ENCODE measurements at regions not wholly inside any gene's neighbourhood (a gene's known extent, or its start where the extent isn't known, plus 50 kb on each side); places are given as distances from the start of the nearest gene placed in this dataset.

DNA sequence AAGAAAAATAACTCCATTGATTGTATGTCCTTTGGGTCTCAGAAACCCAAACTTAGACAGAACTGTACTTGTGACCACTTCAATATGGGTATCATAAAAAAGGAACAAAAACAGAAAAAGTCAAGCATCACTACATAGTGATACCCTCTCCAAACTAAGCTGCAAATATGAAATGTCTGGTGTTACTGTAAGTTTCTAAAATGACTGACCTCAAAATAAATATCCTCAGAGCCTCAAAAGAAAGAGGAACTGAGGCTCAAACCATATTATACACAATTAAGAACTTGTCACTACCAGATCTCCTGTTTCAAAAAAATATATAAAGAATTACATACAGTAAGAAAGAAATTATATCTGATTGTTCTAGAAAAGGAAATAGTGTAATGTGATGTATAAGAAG is 787.9 kb upstream of the KLHL1 start:
- Histone ChIP-seq H3K27me3 (ENCODE audit: control insufficient read depth in 1 of 2, insufficient read depth in 2 of 2, low read length in 2 of 2) (no peaks in the 10 kb centered on the region), H3K4me1 (ENCODE audit: control insufficient read depth in 1 of 2, insufficient read depth in 2 of 2, low read length in 2 of 2) (no peaks in the 10 kb centered on the region), H3K4me3 (ENCODE audit: low read depth in 1 of 2, low read length in 2 of 2) (no peak overlapping the region), H3K36me3 (ENCODE audit: control insufficient read depth in 1 of 2, insufficient read depth in 2 of 2, low read length in 2 of 2) (no peaks in the 10 kb centered on the region), H3K9me3 (ENCODE audit: control insufficient read depth in 1 of 2, low read length in 2 of 2) (no peaks in the 10 kb centered on the region), H3K27ac (ENCODE audit: low read depth, low read length) (no peak overlapping the region), H3K9ac (ENCODE audit: low read depth in 1 of 2, low read length in 2 of 2) (no peak overlapping the region)

DNA sequence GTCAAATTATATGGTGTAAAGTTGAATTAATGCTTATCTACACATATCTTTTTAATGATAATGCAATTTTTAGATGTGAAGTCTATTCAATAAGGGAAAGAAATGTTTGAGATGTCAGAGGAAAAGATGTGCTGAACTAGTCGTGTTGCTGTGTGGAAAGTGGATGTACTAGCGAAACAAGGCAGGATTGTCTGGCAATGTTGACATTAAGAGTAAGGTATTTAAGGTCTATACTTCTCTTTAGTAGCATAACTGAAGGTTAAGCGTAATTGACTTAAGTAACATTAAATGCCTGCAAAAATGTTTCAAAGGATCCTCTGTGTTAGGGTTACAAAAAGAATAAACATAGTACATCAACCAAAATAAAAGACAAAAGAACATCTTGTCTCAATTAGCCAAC is 787.3 kb upstream of the KLHL1 start:
- Histone ChIP-seq H3K4me1 (ENCODE audit: control insufficient read depth in 1 of 2, insufficient read depth in 2 of 2, low read length in 2 of 2) (no peaks in the 10 kb centered on the region), H3K9ac (ENCODE audit: low read depth in 1 of 2, low read length in 2 of 2) (no peak overlapping the region), H3K27ac (ENCODE audit: low read depth, low read length) (no peak overlapping the region), H3K36me3 (ENCODE audit: control insufficient read depth in 1 of 2, insufficient read depth in 2 of 2, low read length in 2 of 2) (no peaks in the 10 kb centered on the region), H3K4me3 (ENCODE audit: low read depth in 1 of 2, low read length in 2 of 2) (no peak overlapping the region), H3K27me3 (ENCODE audit: control insufficient read depth in 1 of 2, insufficient read depth in 2 of 2, low read length in 2 of 2) (no peaks in the 10 kb centered on the region), H3K9me3 (ENCODE audit: control insufficient read depth in 1 of 2, low read length in 2 of 2) (no peaks in the 10 kb centered on the region)

DNA sequence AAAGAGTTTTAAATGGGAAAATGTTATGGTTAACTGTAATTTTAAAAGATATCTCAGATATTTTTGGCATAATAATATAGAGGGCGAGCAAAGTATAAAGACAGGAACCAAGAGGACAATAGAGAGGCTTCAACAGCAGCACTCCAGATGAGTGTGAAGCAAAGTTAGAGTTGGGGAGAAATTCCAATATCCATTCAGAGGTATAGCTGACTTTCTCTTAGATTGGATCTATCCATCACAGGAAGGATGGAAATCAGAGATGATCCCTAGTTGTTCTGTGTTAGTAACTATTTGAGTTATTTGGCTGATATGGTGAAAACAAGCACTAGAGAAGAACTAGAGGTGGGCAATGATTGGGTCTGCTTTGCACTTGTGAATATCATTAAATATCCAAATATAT is 786.0 kb upstream of the KLHL1 start:
- Histone ChIP-seq H3K27me3 (ENCODE audit: control insufficient read depth in 1 of 2, insufficient read depth in 2 of 2, low read length in 2 of 2) (no peaks in the 10 kb centered on the region), H3K9ac (ENCODE audit: low read depth in 1 of 2, low read length in 2 of 2) (no peak overlapping the region), H3K36me3 (ENCODE audit: control insufficient read depth in 1 of 2, insufficient read depth in 2 of 2, low read length in 2 of 2) (no peaks in the 10 kb centered on the region), H3K27ac (ENCODE audit: low read depth, low read length) (no peak overlapping the region), H3K4me3 (ENCODE audit: low read depth in 1 of 2, low read length in 2 of 2) (no peak overlapping the region), H3K9me3 (ENCODE audit: control insufficient read depth in 1 of 2, low read length in 2 of 2) (no peaks in the 10 kb centered on the region), H3K4me1 (ENCODE audit: control insufficient read depth in 1 of 2, insufficient read depth in 2 of 2, low read length in 2 of 2) (no peaks in the 10 kb centered on the region)

DNA sequence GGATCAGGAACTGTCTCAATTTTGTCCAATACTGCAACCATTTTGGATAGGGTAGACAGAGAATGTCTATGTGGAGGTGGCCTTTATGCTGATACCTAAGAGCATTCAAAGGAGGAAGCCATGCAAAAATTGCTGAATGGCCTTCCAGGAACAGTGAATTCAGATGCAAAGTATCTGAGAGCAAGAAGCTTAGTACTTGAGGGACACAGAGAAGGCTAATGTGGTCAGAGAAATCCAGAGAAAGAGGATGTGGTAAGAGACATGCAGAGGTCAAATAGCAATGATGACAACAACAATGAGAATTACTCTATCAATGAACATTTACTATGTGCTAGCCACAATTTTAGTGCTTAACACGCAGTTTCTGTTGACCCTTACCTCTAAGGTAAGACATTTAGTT is 785.6 kb upstream of the KLHL1 start:
- H3K27ac ChIP-seq (ENCODE audit: low read depth, low read length): no peak overlapping the region
- no peaks in the 10 kb centered on the region for H3K9me3 ChIP-seq (ENCODE audit: control insufficient read depth in 1 of 2, low read length in 2 of 2)
- H3K36me3 ChIP-seq (ENCODE audit: control insufficient read depth in 1 of 2, insufficient read depth in 2 of 2, low read length in 2 of 2): no peaks in the 10 kb centered on the region
- no peak overlapping the region for H3K4me3 ChIP-seq (ENCODE audit: low read depth in 1 of 2, low read length in 2 of 2)
- H3K27me3 ChIP-seq (ENCODE audit: control insufficient read depth in 1 of 2, insufficient read depth in 2 of 2, low read length in 2 of 2): no peaks in the 10 kb centered on the region
- H3K9ac ChIP-seq (ENCODE audit: low read depth in 1 of 2, low read length in 2 of 2): no peak overlapping the region
- H3K4me1 ChIP-seq (ENCODE audit: control insufficient read depth in 1 of 2, insufficient read depth in 2 of 2, low read length in 2 of 2): no peaks in the 10 kb centered on the region

DNA sequence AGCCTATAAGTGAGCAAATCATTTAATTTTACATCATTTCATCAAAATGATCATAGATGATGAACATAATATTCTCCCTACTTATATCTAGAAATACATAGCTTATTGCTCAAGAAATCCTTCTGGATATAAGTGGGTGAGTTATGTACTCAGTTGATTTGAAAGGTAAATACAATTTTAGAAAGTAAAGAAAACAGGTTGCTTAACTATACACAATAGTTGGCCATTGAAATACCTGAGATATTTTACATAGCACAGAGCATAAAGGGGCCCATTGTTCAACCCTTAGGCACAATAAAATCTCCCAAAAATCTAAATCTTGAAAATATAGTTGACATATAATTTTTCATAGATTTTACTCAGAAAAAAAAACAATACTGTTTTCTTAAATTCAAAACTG is 782.0 kb upstream of the KLHL1 start:
- H3K27ac ChIP-seq (ENCODE audit: low read depth, low read length): no peak overlapping the region
- no peaks in the 10 kb centered on the region for H3K9me3 ChIP-seq (ENCODE audit: control insufficient read depth in 1 of 2, low read length in 2 of 2)
- no peaks in the 10 kb centered on the region for H3K4me1 ChIP-seq (ENCODE audit: control insufficient read depth in 1 of 2, insufficient read depth in 2 of 2, low read length in 2 of 2)
- no peak overlapping the region for H3K9ac ChIP-seq (ENCODE audit: low read depth in 1 of 2, low read length in 2 of 2)
- no peaks in the 10 kb centered on the region for H3K27me3 ChIP-seq (ENCODE audit: control insufficient read depth in 1 of 2, insufficient read depth in 2 of 2, low read length in 2 of 2)
- H3K4me3 ChIP-seq (ENCODE audit: low read depth in 1 of 2, low read length in 2 of 2): no peak overlapping the region
- H3K36me3 ChIP-seq (ENCODE audit: control insufficient read depth in 1 of 2, insufficient read depth in 2 of 2, low read length in 2 of 2): no peaks in the 10 kb centered on the region

DNA sequence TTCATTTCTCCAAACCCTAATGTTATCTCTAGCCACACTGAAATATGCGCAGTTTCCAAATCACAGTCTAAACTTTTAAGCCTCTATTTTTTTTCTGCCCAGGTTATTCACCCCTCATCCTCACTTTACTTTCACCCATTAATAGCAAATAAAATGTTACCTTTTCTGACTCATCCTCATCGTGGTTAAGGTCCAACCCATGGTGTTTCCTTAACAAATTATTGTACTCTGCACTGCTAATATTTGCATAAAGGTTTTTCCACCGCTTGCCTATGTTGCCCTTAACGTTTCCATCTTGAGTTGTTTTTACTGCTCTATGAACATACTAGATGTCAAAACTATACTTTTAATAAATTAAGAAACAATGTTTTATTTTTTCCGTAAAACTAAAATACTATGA is 780.9 kb upstream of the KLHL1 start:
- H3K27me3 ChIP-seq (ENCODE audit: control insufficient read depth in 1 of 2, insufficient read depth in 2 of 2, low read length in 2 of 2): no peaks in the 10 kb centered on the region
- H3K4me3 ChIP-seq (ENCODE audit: low read depth in 1 of 2, low read length in 2 of 2): no peak overlapping the region
- no peak overlapping the region for H3K27ac ChIP-seq (ENCODE audit: low read depth, low read length)
- no peaks in the 10 kb centered on the region for H3K4me1 ChIP-seq (ENCODE audit: control insufficient read depth in 1 of 2, insufficient read depth in 2 of 2, low read length in 2 of 2)
- no peaks in the 10 kb centered on the region for H3K36me3 ChIP-seq (ENCODE audit: control insufficient read depth in 1 of 2, insufficient read depth in 2 of 2, low read length in 2 of 2)
- no peaks in the 10 kb centered on the region for H3K9me3 ChIP-seq (ENCODE audit: control insufficient read depth in 1 of 2, low read length in 2 of 2)
- no peak overlapping the region for H3K9ac ChIP-seq (ENCODE audit: low read depth in 1 of 2, low read length in 2 of 2)

DNA sequence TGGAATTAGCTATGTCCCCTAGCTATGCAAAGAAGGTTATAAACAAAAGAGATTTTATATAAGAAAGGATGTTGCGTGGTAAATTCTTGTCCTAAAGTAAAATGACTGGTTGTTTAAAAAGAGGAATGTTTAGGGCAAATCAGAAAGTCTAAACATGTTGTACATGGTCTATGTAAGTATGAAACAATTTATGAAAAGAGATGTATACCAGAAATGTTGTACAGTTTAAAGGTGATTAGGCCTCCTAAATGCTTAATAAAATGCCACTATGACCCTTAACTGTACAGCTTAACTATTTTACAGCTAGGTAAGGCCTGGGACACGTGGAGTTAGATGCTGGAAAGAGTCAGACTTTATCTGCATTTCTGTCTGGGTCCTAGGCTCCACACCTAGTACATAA is 775.9 kb upstream of the KLHL1 start:
- no peak overlapping the region for H3K4me3 ChIP-seq (ENCODE audit: low read depth in 1 of 2, low read length in 2 of 2)
- H3K27me3 ChIP-seq (ENCODE audit: control insufficient read depth in 1 of 2, insufficient read depth in 2 of 2, low read length in 2 of 2): no peaks in the 10 kb centered on the region
- H3K36me3 ChIP-seq (ENCODE audit: control insufficient read depth in 1 of 2, insufficient read depth in 2 of 2, low read length in 2 of 2): no peaks in the 10 kb centered on the region
- H3K9me3 ChIP-seq (ENCODE audit: control insufficient read depth in 1 of 2, low read length in 2 of 2): no peaks in the 10 kb centered on the region
- H3K9ac ChIP-seq (ENCODE audit: low read depth in 1 of 2, low read length in 2 of 2): no peak overlapping the region
- H3K4me1 ChIP-seq (ENCODE audit: control insufficient read depth in 1 of 2, insufficient read depth in 2 of 2, low read length in 2 of 2): no peaks in the 10 kb centered on the region
- no peak overlapping the region for H3K27ac ChIP-seq (ENCODE audit: low read depth, low read length)

DNA sequence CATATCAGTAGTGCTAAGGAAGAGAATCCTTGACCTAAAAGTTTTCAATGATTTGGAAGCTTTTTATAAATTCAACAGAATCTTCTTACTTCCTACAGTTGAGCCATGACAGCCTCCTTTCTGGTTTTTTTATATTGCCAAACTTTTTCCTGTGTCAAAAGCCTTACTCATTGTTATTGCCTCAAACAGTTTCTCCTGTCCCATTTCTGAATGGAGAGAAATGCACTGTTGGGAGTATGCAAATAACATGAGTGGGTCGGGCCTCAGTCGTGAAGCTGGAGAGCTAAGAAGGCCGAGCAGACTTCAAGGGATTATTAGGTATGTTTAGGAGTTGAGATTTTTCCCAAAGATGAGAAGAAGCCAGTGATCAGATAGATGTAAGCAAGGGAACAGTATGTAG is 766.4 kb upstream of the KLHL1 start:
- Histone ChIP-seq H3K4me1 (ENCODE audit: control insufficient read depth in 1 of 2, insufficient read depth in 2 of 2, low read length in 2 of 2) (no peaks in the 10 kb centered on the region), H3K27ac (ENCODE audit: low read depth, low read length) (no peak overlapping the region), H3K9me3 (ENCODE audit: control insufficient read depth in 1 of 2, low read length in 2 of 2) (no peaks in the 10 kb centered on the region), H3K27me3 (ENCODE audit: control insufficient read depth in 1 of 2, insufficient read depth in 2 of 2, low read length in 2 of 2) (no peaks in the 10 kb centered on the region), H3K36me3 (ENCODE audit: control insufficient read depth in 1 of 2, insufficient read depth in 2 of 2, low read length in 2 of 2) (no peaks in the 10 kb centered on the region), H3K4me3 (ENCODE audit: low read depth in 1 of 2, low read length in 2 of 2) (no peak overlapping the region), H3K9ac (ENCODE audit: low read depth in 1 of 2, low read length in 2 of 2) (no peak overlapping the region)

DNA sequence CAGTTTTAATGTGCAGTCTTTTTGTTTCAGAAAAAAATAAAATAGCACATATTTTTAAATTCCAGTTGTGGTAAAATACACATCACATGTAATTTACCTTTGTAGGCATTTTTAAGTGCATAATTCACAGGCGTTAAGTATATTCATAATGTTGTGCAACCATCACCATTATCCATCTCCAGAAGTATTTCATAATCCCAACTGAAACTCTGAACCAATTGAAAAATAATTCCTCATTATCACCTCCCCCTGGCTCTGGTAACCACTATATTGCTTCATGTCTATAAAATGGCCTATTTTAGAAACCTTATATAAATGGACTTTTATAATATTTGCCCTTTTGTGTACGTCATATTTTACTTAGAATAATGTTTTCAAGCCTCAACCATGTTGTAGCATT is 756.5 kb upstream of the KLHL1 start:
- no peak overlapping the region for H3K9ac ChIP-seq (ENCODE audit: low read depth in 1 of 2, low read length in 2 of 2)
- no peak overlapping the region for H3K4me3 ChIP-seq (ENCODE audit: low read depth in 1 of 2, low read length in 2 of 2)
- H3K36me3 ChIP-seq (ENCODE audit: control insufficient read depth in 1 of 2, insufficient read depth in 2 of 2, low read length in 2 of 2): no peaks in the 10 kb centered on the region
- no peaks in the 10 kb centered on the region for H3K4me1 ChIP-seq (ENCODE audit: control insufficient read depth in 1 of 2, insufficient read depth in 2 of 2, low read length in 2 of 2)
- H3K27ac ChIP-seq (ENCODE audit: low read depth, low read length): no peak overlapping the region
- H3K9me3 ChIP-seq (ENCODE audit: control insufficient read depth in 1 of 2, low read length in 2 of 2): no peaks in the 10 kb centered on the region
- H3K27me3 ChIP-seq (ENCODE audit: control insufficient read depth in 1 of 2, insufficient read depth in 2 of 2, low read length in 2 of 2): no peaks in the 10 kb centered on the region

DNA sequence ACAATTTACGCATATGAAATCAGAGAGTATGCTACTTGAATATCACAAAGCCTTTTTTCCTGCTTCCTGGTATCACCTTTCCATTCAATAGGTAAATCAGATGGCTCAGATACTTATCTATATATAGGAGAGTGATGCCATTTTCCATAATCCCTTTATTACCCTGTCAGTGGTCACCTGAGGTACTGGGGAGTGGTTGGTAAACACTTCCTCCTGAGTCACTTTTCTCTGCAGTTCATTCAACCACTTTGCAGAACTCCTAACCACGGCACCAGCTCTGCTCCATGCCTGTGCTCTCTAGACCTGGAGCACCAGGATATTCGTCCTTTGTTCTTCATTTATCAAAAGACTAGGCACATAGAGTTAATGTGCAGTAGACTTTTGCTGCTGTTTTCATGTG is 748.5 kb upstream of the KLHL1 start:
- Histone ChIP-seq H3K27ac (ENCODE audit: low read depth, low read length) (no peak overlapping the region), H3K4me3 (ENCODE audit: low read depth in 1 of 2, low read length in 2 of 2) (no peak overlapping the region), H3K4me1 (ENCODE audit: control insufficient read depth in 1 of 2, insufficient read depth in 2 of 2, low read length in 2 of 2) (no peaks in the 10 kb centered on the region), H3K27me3 (ENCODE audit: control insufficient read depth in 1 of 2, insufficient read depth in 2 of 2, low read length in 2 of 2) (no peaks in the 10 kb centered on the region), H3K9ac (ENCODE audit: low read depth in 1 of 2, low read length in 2 of 2) (no peak overlapping the region), H3K36me3 (ENCODE audit: control insufficient read depth in 1 of 2, insufficient read depth in 2 of 2, low read length in 2 of 2) (no peaks in the 10 kb centered on the region), H3K9me3 (ENCODE audit: control insufficient read depth in 1 of 2, low read length in 2 of 2) (no peaks in the 10 kb centered on the region)

DNA sequence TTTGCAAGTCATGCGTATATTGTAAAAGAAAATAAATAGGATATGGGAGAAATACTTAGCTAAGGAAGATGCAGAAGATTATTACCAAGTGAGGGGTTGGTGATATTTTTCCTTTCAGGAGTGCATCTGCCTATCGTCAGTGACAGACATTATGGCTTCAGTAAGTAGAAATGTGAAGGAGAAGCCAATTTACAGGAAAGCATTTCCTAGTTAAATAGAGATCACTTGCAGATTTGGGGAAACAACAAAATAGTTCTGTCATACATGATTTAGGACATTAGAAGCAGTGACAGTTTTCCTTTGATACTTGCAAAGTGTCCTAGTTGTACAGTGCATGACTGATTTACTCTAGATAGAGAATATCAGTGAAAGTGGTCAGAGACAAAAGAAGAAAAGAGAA is 747.8 kb upstream of the KLHL1 start:
- no peaks in the 10 kb centered on the region for H3K27me3 ChIP-seq (ENCODE audit: control insufficient read depth in 1 of 2, insufficient read depth in 2 of 2, low read length in 2 of 2)
- no peaks in the 10 kb centered on the region for H3K36me3 ChIP-seq (ENCODE audit: control insufficient read depth in 1 of 2, insufficient read depth in 2 of 2, low read length in 2 of 2)
- no peaks in the 10 kb centered on the region for H3K4me1 ChIP-seq (ENCODE audit: control insufficient read depth in 1 of 2, insufficient read depth in 2 of 2, low read length in 2 of 2)
- H3K9me3 ChIP-seq (ENCODE audit: control insufficient read depth in 1 of 2, low read length in 2 of 2): no peaks in the 10 kb centered on the region
- no peak overlapping the region for H3K9ac ChIP-seq (ENCODE audit: low read depth in 1 of 2, low read length in 2 of 2)
- H3K27ac ChIP-seq (ENCODE audit: low read depth, low read length): no peak overlapping the region
- no peak overlapping the region for H3K4me3 ChIP-seq (ENCODE audit: low read depth in 1 of 2, low read length in 2 of 2)
